ENCODE measurements at regions not wholly inside any gene's neighbourhood (a gene's known extent, or its start where the extent isn't known, plus 50 kb on each side); places are given as distances from the start of the nearest gene placed in this dataset.

GRCh38 chr5:17763301-17763700, 129.0 kb downstream of the TAF11L14 start:
- no peak overlapping the region for H3K27ac Mint-ChIP-seq
- no peaks in the 10 kb centered on the region for H3K36me3 ChIP-seq (ENCODE audit: control insufficient read depth, insufficient read depth, low read length)
- H3K4me3 ChIP-seq (ENCODE audit: low read depth, low read length), result no peak overlapping the region
- ATAC-seq (ENCODE audit: low read depth in 2 of 2) (no peak), DNase-seq (no peak)
- peaks cover 0 to 11% of the 10 kb centered on the region in 2 experiments for H3K9me3 ChIP-seq (ENCODE audit: control insufficient read depth in 2 of 2, low read length in 2 of 2)
- H3K9me3 Mint-ChIP-seq, result peaks cover 3 to 17% (median 10%) of the 10 kb centered on the region in 7 donors
- H3K27ac ChIP-seq (ENCODE audit: insufficient read depth, low read length, poor library complexity, severe bottlenecking), result no peak overlapping the region
- no peaks in the 10 kb centered on the region for H3K27me3 ChIP-seq (ENCODE audit: control insufficient read depth, insufficient read depth, low read length)
- H3K4me3 Mint-ChIP-seq, result no peak overlapping the region
- H3K4me1 Mint-ChIP-seq, result no peaks in the 10 kb centered on the region
- H3K4me1 ChIP-seq (ENCODE audit: control insufficient read depth, insufficient read depth, low read length, poor library complexity, severe bottlenecking), result no peaks in the 10 kb centered on the region
- no peaks in the 10 kb centered on the region for H3K36me3 Mint-ChIP-seq
- H3K27me3 Mint-ChIP-seq, result no peaks in the 10 kb centered on the region

GRCh38 chr5:17766031-17766430, 131.8 kb downstream of the TAF11L14 start:
- no peaks in the 10 kb centered on the region for H3K27me3 Mint-ChIP-seq
- ATAC-seq (ENCODE audit: low read depth in 2 of 2) (no peak), DNase-seq (no peak)
- Histone ChIP-seq H3K36me3 (ENCODE audit: control insufficient read depth, insufficient read depth, low read length) (no peaks in the 10 kb centered on the region), H3K9me3 (ENCODE audit: control insufficient read depth in 2 of 2, low read length in 2 of 2) (peaks cover 3 to 11% of the 10 kb centered on the region in 2 experiments), H3K27ac (ENCODE audit: insufficient read depth, low read length, poor library complexity, severe bottlenecking) (no peak overlapping the region), H3K27me3 (ENCODE audit: control insufficient read depth, insufficient read depth, low read length) (no peaks in the 10 kb centered on the region), H3K4me1 (ENCODE audit: control insufficient read depth, insufficient read depth, low read length, poor library complexity, severe bottlenecking) (no peaks in the 10 kb centered on the region), H3K4me3 (ENCODE audit: low read depth, low read length) (no peak overlapping the region)
- H3K9me3 Mint-ChIP-seq, result peaks cover 0 to 19% (median 4%) of the 10 kb centered on the region in 7 donors
- H3K36me3 Mint-ChIP-seq, result no peaks in the 10 kb centered on the region
- H3K4me3 Mint-ChIP-seq, result no peak overlapping the region
- H3K4me1 Mint-ChIP-seq, result no peaks in the 10 kb centered on the region
- H3K27ac Mint-ChIP-seq, result no peak overlapping the region

DNA sequence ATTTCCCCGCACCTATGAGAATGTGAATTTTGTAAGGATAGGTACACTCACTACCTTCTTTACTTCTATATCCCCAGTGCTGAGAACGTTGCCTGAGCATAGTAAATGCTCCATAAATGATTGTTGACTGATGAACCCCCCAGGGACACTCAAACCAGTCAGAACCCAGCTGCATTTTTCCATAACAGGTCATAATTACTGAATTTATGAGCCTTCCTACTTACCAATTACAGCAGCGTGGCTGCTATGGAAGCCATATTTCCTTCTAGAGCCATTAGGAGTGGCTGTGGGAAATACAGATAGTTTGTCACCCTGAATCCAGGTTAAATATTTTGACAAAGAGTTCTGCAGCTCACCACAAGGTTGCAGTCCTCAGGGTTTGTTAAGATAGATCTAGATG, 135.0 kb downstream of the TAF11L14 start:
- H3K27ac ChIP-seq (ENCODE audit: insufficient read depth, low read length, poor library complexity, severe bottlenecking), result no peak overlapping the region
- Mint-ChIP-seq H3K27me3 (no peaks in the 10 kb centered on the region), H3K36me3 (no peaks in the 10 kb centered on the region), H3K27ac (no peak overlapping the region), H3K4me3 (no peak overlapping the region), H3K4me1 (peaks cover 0 to 5% (median 0%) of the 10 kb centered on the region in 4 donors), H3K9me3 (peaks cover 0 to 16% (median 4%) of the 10 kb centered on the region in 7 donors)
- peaks cover 5 to 7% of the 10 kb centered on the region in 2 experiments for H3K9me3 ChIP-seq (ENCODE audit: control insufficient read depth in 2 of 2, low read length in 2 of 2)
- H3K27me3 ChIP-seq (ENCODE audit: control insufficient read depth, insufficient read depth, low read length), result no peaks in the 10 kb centered on the region
- H3K4me1 ChIP-seq (ENCODE audit: control insufficient read depth, insufficient read depth, low read length, poor library complexity, severe bottlenecking), result no peaks in the 10 kb centered on the region
- H3K36me3 ChIP-seq (ENCODE audit: control insufficient read depth, insufficient read depth, low read length), result no peaks in the 10 kb centered on the region
- no peak overlapping the region for H3K4me3 ChIP-seq (ENCODE audit: low read depth, low read length)
- DNase-seq, result no peak
- ATAC-seq (ENCODE audit: low read depth in 2 of 2), result no peak

DNA sequence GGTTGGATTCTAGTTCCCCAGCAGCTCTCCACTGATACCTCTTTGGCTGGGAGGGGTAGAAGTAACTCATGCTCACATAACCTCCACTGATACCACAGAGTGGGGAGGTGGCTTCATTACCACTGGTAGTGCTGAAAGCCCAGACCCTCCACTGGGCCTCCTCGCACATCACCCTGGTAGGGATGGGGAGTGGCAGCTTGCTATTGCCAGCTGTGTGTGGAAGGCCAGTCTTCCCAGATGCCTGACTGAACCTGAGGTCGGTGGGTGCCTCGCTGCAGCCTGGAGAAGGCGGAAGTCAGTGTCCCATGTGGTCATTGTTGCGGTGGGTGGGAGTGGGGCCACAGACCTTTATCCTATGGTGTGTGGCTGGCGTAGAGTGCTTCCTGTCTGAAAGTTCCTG, 138.0 kb downstream of the TAF11L14 start:
- Mint-ChIP-seq H3K4me3 (no peak overlapping the region), H3K9me3 (peaks cover 0 to 12% (median 2%) of the 10 kb centered on the region in 7 donors), H3K27ac (no peak overlapping the region), H3K4me1 (peaks cover 0 to 5% (median 0%) of the 10 kb centered on the region in 4 donors), H3K27me3 (no peaks in the 10 kb centered on the region), H3K36me3 (no peaks in the 10 kb centered on the region)
- no peaks in the 10 kb centered on the region for H3K27me3 ChIP-seq (ENCODE audit: control insufficient read depth, insufficient read depth, low read length)
- DNase-seq (no peak), ATAC-seq (ENCODE audit: low read depth in 2 of 2) (no peak)
- H3K4me1 ChIP-seq (ENCODE audit: control insufficient read depth, insufficient read depth, low read length, poor library complexity, severe bottlenecking), result no peaks in the 10 kb centered on the region
- no peaks in the 10 kb centered on the region for H3K36me3 ChIP-seq (ENCODE audit: control insufficient read depth, insufficient read depth, low read length)
- no peak overlapping the region for H3K27ac ChIP-seq (ENCODE audit: insufficient read depth, low read length, poor library complexity, severe bottlenecking)
- no peak overlapping the region for H3K4me3 ChIP-seq (ENCODE audit: low read depth, low read length)
- peaks cover 0 to 7% of the 10 kb centered on the region in 2 experiments for H3K9me3 ChIP-seq (ENCODE audit: control insufficient read depth in 2 of 2, low read length in 2 of 2)

GRCh38 chr5:17785774-17786173, 151.5 kb downstream of the TAF11L14 start:
- Histone ChIP-seq H3K27ac (ENCODE audit: insufficient read depth, low read length, poor library complexity, severe bottlenecking) (no peak overlapping the region), H3K27me3 (ENCODE audit: control insufficient read depth, insufficient read depth, low read length) (no peaks in the 10 kb centered on the region), H3K4me3 (ENCODE audit: low read depth, low read length) (no peak overlapping the region), H3K36me3 (ENCODE audit: control insufficient read depth, insufficient read depth, low read length) (no peaks in the 10 kb centered on the region), H3K9me3 (ENCODE audit: control insufficient read depth in 2 of 2, low read length in 2 of 2) (peaks cover 2 to 3% of the 10 kb centered on the region in 2 experiments), H3K4me1 (ENCODE audit: control insufficient read depth, insufficient read depth, low read length, poor library complexity, severe bottlenecking) (no peaks in the 10 kb centered on the region)
- ATAC-seq (ENCODE audit: low read depth in 2 of 2) (no peak), DNase-seq (no peak)
- Mint-ChIP-seq H3K36me3 (no peaks in the 10 kb centered on the region), H3K27me3 (no peaks in the 10 kb centered on the region), H3K4me3 (no peak overlapping the region), H3K9me3 (peaks cover 0 to 23% (median 11%) of the 10 kb centered on the region in 7 donors), H3K27ac (no peak overlapping the region), H3K4me1 (no peaks in the 10 kb centered on the region)

GRCh38 chr5:17788351-17788750, 154.1 kb downstream of the TAF11L14 start:
- H3K4me1 Mint-ChIP-seq, result no peaks in the 10 kb centered on the region
- peaks cover 0 to 5% of the 10 kb centered on the region in 2 experiments for H3K9me3 ChIP-seq (ENCODE audit: control insufficient read depth in 2 of 2, low read length in 2 of 2)

DNA sequence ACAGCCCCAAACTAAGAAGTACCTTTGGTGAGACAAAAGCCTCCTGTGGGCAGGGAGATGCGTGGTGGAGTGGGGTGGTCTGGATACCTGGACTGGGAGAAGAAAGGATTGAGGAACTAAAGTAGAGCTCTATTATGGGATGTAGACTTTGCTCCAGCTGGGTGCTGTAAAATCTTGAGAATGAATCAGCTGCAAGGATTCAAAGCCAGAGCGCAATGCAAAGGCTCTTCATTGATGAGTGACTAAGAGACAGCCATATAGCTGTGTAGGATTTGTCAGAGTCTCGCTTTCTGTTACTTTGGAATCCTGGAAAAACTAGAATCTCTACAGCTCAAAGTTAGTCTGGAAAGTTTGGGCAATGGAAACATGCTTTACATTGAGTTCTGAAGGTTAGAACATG, 159.9 kb downstream of the TAF11L14 start:
- peaks cover 0 to 6% of the 10 kb centered on the region in 2 experiments for H3K9me3 ChIP-seq (ENCODE audit: control insufficient read depth in 2 of 2, low read length in 2 of 2)
- no peaks in the 10 kb centered on the region for H3K27me3 Mint-ChIP-seq
- H3K36me3 Mint-ChIP-seq, result no peaks in the 10 kb centered on the region

More at GRCh38 chr5:17788351-17788750, 154.1 kb downstream of the TAF11L14 start:
- Mint-ChIP-seq H3K27me3 (no peaks in the 10 kb centered on the region), H3K9me3 (peaks cover 2 to 23% (median 11%) of the 10 kb centered on the region in 7 donors), H3K36me3 (no peaks in the 10 kb centered on the region), H3K27ac (no peak overlapping the region), H3K4me3 (no peak overlapping the region)
- no peak for DNase-seq
- no peaks in the 10 kb centered on the region for H3K36me3 ChIP-seq (ENCODE audit: control insufficient read depth, insufficient read depth, low read length)
- no peaks in the 10 kb centered on the region for H3K4me1 ChIP-seq (ENCODE audit: control insufficient read depth, insufficient read depth, low read length, poor library complexity, severe bottlenecking)
- H3K4me3 ChIP-seq (ENCODE audit: low read depth, low read length), result no peak overlapping the region
- no peak for ATAC-seq (ENCODE audit: low read depth in 2 of 2)
- no peaks in the 10 kb centered on the region for H3K27me3 ChIP-seq (ENCODE audit: control insufficient read depth, insufficient read depth, low read length)
- no peak overlapping the region for H3K27ac ChIP-seq (ENCODE audit: insufficient read depth, low read length, poor library complexity, severe bottlenecking)

GRCh38 chr5:17794815-17795214, 160.6 kb downstream of the TAF11L14 start:
- no peaks in the 10 kb centered on the region for H3K36me3 ChIP-seq (ENCODE audit: control insufficient read depth, insufficient read depth, low read length)
- no peak overlapping the region for H3K27ac Mint-ChIP-seq
- no peak overlapping the region for H3K27ac ChIP-seq (ENCODE audit: insufficient read depth, low read length, poor library complexity, severe bottlenecking)
- no peaks in the 10 kb centered on the region for H3K36me3 Mint-ChIP-seq
- H3K27me3 Mint-ChIP-seq, result no peaks in the 10 kb centered on the region
- no peak for DNase-seq
- peaks cover 4 to 24% (median 8%) of the 10 kb centered on the region in 7 donors for H3K9me3 Mint-ChIP-seq
- no peak for ATAC-seq (ENCODE audit: low read depth in 2 of 2)
- no peaks in the 10 kb centered on the region for H3K4me1 Mint-ChIP-seq
- no peaks in the 10 kb centered on the region for H3K4me1 ChIP-seq (ENCODE audit: control insufficient read depth, insufficient read depth, low read length, poor library complexity, severe bottlenecking)
- no peaks in the 10 kb centered on the region for H3K27me3 ChIP-seq (ENCODE audit: control insufficient read depth, insufficient read depth, low read length)
- no peak overlapping the region for H3K4me3 ChIP-seq (ENCODE audit: low read depth, low read length)
- peaks cover 0 to 4% of the 10 kb centered on the region in 2 experiments for H3K9me3 ChIP-seq (ENCODE audit: control insufficient read depth in 2 of 2, low read length in 2 of 2)
- no peak overlapping the region for H3K4me3 Mint-ChIP-seq

More for the DNA sequence above, 159.9 kb downstream of the TAF11L14 start:
- Histone ChIP-seq H3K27ac (ENCODE audit: insufficient read depth, low read length, poor library complexity, severe bottlenecking) (no peak overlapping the region), H3K27me3 (ENCODE audit: control insufficient read depth, insufficient read depth, low read length) (no peaks in the 10 kb centered on the region), H3K4me3 (ENCODE audit: low read depth, low read length) (no peak overlapping the region), H3K36me3 (ENCODE audit: control insufficient read depth, insufficient read depth, low read length) (no peaks in the 10 kb centered on the region), H3K4me1 (ENCODE audit: control insufficient read depth, insufficient read depth, low read length, poor library complexity, severe bottlenecking) (no peaks in the 10 kb centered on the region)
- Mint-ChIP-seq H3K27ac (no peak overlapping the region), H3K9me3 (peaks cover 4 to 25% (median 10%) of the 10 kb centered on the region in 7 donors), H3K4me3 (no peak overlapping the region), H3K4me1 (no peaks in the 10 kb centered on the region)
- ATAC-seq (ENCODE audit: low read depth in 2 of 2) (no peak), DNase-seq (no peak)
